Breast epithelium (tissue), 4 donors: ENCODE measurements at regions not wholly inside any gene's neighbourhood (a gene's known extent, or its start where the extent isn't known, plus 50 kb on each side); places are given as distances from the start of the nearest gene placed in this dataset.

Experiments used
- DNase-seq, 2 donors: peaks; one replicate each; pipeline ENCODE4 v3.0.0-alpha.2; 2019; ENCODE audit warnings: low spot score in 2 of 2
- H3K27ac ChIP-seq, 2 donors: fragments of 200-600 bp; sonication (generic) in 1 of 2; one replicate each; pipeline ENCODE4 v1.5.1; 2016 to 2019; ENCODE audit warnings: mild to moderate bottlenecking in 1 of 2
- H3K27me3 ChIP-seq, 2 donors: fragments of 200-600 bp; sonication (generic) in 1 of 2; one replicate each; pipeline versions ENCODE4 v1.5.1 to v1.6.0; 2017 to 2019; ENCODE audit warnings: control low read depth in 1 of 2, mild to moderate bottlenecking in 1 of 2
- H3K36me3 ChIP-seq: fragments of 200-600 bp; one replicate; pipeline ENCODE4 v1.5.1; 2019
- H3K4me1 ChIP-seq, 2 donors: fragments of 200-600 bp; sonication (generic); one replicate each; pipeline ENCODE4 v1.5.1; 2016 to 2019; ENCODE audit warnings: control low read depth in 1 of 2
- H3K4me3 ChIP-seq, 3 donors: fragments of 200-600 bp; sonication (generic); 1 replicate in 2 of 3; 2 replicates in 1 of 3; pipeline ENCODE4 v1.5.1; 2016 to 2019; ENCODE audit warnings: mild to moderate bottlenecking in 3 of 3, moderate library complexity in 2 of 3
- H3K9me3 ChIP-seq, 2 donors: fragments of 200-600 bp; sonication (generic) in 1 of 2; one replicate each; pipeline ENCODE4 v1.5.1; 2016 to 2019; ENCODE audit warnings: control low read depth in 1 of 2
- POLR2A ChIP-seq: fragments of 450-650 bp; IDR thresholded peaks from one replicate; pipeline ENCODE4 v1.6.1; 2016; ENCODE audit warnings: antibody characterized with exemption, mild to moderate bottlenecking, moderate library complexity
- POLR2AphosphoS5 ChIP-seq, 3 donors: sonication (generic); formaldehyde crosslinking; IDR thresholded peaks; one replicate each; pipeline ENCODE4 v1.6.1; 2017; ENCODE audit warnings: antibody characterized with exemption in 3 of 3
- intact Hi-C: fragments of 100-400 bp; cut with DNase I; formaldehyde crosslinking; loops from one replicate; pipeline ENCODE4 v1.15.1; 2023; ENCODE audit warnings: low total_unique reads
- TF ChIP-seq, protein P1 (sequence below), 3 donors: fragments of 450-650 bp; IDR thresholded peaks; one replicate each; pipeline ENCODE4 v1.5.1; 2016 to 2017; ENCODE audit warnings: antibody characterized with exemption in 3 of 3, mild to moderate bottlenecking in 3 of 3, moderate library complexity in 3 of 3

DNA sequence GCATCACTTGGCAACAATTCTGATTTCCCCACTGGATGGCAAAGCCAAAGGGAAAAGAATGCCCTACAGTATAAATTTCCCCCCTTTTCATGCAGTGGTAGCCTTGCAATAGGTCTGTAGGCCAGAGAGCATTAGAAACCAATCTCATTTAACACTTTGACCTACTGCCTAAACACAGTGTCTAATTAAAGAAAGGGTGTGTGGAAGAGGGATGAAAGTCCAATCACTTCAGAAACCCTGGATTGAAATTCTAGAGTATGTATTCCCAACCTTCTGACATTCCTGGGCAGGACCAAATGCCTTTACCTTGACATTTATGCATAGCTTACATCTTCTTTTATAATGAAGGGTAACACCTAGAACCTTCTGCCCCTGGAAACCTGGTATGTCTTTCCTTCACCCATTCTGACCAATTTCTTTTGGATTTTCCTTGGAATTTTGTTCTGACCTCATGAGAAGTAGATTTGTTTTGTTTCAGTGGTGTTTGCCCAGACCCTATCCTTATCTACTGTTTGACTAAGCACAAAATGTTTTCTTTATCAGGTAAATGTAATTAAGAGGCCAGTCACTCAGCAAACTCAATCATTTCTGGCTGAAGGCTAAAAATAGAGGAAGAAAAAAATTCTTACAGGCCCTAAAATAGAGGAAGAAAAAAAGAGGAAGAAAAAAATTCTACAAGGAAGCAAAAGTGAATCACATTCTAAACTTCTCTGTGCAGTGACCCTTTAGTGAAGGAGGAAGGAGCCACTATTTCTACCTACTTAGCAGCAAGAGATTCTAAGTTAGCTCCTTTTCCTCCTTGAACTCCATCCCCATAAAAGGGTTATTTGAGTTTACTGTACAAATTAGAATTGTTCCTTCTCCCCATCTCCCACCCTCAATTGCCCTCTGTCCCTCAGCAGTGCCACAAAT is 129.5 kb upstream of the DSCAM start:
- peaks cover 4 to 23% of the 10 kb centered on the region in 2 donors for H3K9me3 ChIP-seq
- H3K4me1 ChIP-seq: no peaks in the 10 kb centered on the region
- H3K4me3 ChIP-seq: no peak overlapping the region
- DNase-seq: no peak
- no peak overlapping the region for H3K27ac ChIP-seq
- no peak for TF ChIP-seq POLR2AphosphoS5 (IDR thresholded peaks at IDR 0.05)
- TF ChIP-seq, protein P1, sequence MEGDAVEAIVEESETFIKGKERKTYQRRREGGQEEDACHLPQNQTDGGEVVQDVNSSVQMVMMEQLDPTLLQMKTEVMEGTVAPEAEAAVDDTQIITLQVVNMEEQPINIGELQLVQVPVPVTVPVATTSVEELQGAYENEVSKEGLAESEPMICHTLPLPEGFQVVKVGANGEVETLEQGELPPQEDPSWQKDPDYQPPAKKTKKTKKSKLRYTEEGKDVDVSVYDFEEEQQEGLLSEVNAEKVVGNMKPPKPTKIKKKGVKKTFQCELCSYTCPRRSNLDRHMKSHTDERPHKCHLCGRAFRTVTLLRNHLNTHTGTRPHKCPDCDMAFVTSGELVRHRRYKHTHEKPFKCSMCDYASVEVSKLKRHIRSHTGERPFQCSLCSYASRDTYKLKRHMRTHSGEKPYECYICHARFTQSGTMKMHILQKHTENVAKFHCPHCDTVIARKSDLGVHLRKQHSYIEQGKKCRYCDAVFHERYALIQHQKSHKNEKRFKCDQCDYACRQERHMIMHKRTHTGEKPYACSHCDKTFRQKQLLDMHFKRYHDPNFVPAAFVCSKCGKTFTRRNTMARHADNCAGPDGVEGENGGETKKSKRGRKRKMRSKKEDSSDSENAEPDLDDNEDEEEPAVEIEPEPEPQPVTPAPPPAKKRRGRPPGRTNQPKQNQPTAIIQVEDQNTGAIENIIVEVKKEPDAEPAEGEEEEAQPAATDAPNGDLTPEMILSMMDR (IDR thresholded peaks at IDR 0.05): no peak
- no peak for TF ChIP-seq POLR2A
- H3K36me3 ChIP-seq: no peaks in the 10 kb centered on the region
- intact Hi-C loops: no loop called here
- no peaks in the 10 kb centered on the region for H3K27me3 ChIP-seq

DNA sequence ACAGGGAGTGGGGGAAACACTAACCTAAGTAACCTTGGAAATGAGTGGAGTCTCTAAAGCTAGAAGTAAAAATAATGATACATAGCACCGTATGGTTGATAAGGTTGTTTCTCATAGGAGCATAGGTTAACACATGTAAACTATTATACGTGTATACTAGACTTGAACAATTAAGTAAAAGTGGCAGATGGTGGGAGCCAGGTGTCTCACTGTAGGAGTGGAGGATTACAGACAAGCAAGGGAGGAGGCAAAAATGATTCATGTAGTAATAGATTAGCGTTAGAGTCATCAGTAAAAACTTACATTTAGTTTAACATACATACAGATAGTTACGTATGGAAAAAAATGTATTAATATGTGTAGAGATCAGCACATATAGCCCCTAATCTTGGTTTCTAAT is 138.4 kb upstream of the DSCAM start:
- no peak overlapping the region for H3K27ac ChIP-seq
- H3K27me3 ChIP-seq: no peaks in the 10 kb centered on the region
- H3K36me3 ChIP-seq: no peaks in the 10 kb centered on the region
- no peak for DNase-seq
- H3K4me1 ChIP-seq: no peaks in the 10 kb centered on the region
- intact Hi-C loops: no loop called here
- TF ChIP-seq POLR2AphosphoS5 (IDR thresholded peaks at IDR 0.05) (no peak), POLR2A (no peak)
- TF ChIP-seq, protein P1 (IDR thresholded peaks at IDR 0.05): no peak
- peaks cover 0 to 21% of the 10 kb centered on the region in 2 donors for H3K9me3 ChIP-seq
- H3K4me3 ChIP-seq: no peak overlapping the region

DNA sequence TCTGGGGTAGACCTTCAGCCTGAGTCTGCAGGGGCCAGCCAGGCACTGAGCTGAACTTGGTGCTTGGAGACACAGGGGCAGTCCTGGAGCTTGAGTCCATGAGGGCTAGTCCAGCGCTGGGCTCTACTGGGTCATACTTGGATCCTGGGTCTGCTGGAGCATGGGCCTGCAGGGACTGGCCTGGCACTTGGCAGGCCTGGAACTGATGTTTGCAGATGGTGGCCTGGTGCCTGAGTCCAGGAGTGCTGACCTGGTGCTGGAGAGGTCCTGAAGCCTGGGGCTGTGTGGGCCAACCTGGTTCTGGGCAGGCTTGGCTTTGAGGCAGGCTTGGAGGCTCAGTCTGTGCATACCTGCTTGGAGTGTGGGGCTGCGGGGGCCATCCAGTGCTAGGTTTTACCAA is 143.4 kb upstream of the DSCAM start:
- no peak for TF ChIP-seq POLR2AphosphoS5 (IDR thresholded peaks at IDR 0.05)
- no peak for TF ChIP-seq POLR2A
- TF ChIP-seq, protein P1 (IDR thresholded peaks at IDR 0.05): no peak
- intact Hi-C loops: no loop called here

DNA sequence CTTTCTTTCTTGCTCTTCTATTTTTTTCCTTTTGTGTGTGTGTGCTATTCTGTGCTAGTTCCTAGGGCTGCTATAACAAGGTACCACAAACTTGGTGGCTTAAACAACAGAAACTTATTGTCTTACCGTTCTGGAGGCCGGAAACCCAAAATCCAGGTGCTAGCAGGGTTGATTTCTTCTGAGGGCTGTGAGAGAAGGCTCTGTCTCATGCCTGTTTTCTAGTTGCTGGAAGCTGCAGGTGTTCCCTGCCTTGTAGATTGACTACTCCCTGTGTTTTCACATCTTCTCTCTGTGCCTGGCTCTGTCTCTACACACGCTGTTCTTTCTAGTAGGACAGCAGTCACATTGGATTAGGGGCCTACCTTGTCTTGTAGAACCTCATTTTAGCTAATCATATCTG is 150.9 kb upstream of the DSCAM start:
- Histone ChIP-seq H3K4me3 (no peak overlapping the region), H3K27ac (no peak overlapping the region), H3K9me3 (peaks cover 0 to 31% of the 10 kb centered on the region in 2 donors), H3K27me3 (no peaks in the 10 kb centered on the region), H3K4me1 (no peaks in the 10 kb centered on the region), H3K36me3 (no peaks in the 10 kb centered on the region)
- intact Hi-C loops: no loop called here
- DNase-seq: no peak
- TF ChIP-seq POLR2AphosphoS5 (IDR thresholded peaks at IDR 0.05) (no peak), POLR2A (no peak)
- TF ChIP-seq, protein P1 (IDR thresholded peaks at IDR 0.05): no peak

More for the DNA sequence above, 143.4 kb upstream of the DSCAM start:
- no peak overlapping the region for H3K4me3 ChIP-seq
- H3K9me3 ChIP-seq: no peaks in the 10 kb centered on the region
- no peak overlapping the region for H3K27ac ChIP-seq
- H3K27me3 ChIP-seq: no peaks in the 10 kb centered on the region
- no peaks in the 10 kb centered on the region for H3K36me3 ChIP-seq
- no peaks in the 10 kb centered on the region for H3K4me1 ChIP-seq
- DNase-seq: no peak

DNA sequence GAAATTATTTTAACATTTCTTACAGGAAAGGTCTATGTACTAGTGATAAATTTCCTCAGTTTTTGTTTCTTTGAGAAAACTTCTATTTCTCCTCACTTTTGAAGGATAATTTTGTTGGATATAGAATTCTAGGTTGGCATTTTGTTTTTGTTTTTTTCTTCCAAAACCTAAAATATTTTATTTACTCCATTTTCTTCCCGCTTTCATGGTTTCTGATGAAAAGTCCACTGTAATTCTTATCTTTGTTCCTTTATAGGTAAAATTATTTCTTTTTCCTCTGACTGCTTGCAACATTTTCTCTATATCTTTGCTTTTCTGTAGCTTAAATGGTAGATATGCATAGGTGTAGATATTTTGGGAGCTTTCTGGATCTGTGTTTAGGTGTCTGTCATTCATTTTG is 153.9 kb upstream of the DSCAM start:
- Histone ChIP-seq H3K27me3 (no peaks in the 10 kb centered on the region), H3K36me3 (no peaks in the 10 kb centered on the region), H3K4me3 (no peak overlapping the region), H3K4me1 (no peaks in the 10 kb centered on the region), H3K9me3 (peaks cover 0 to 31% of the 10 kb centered on the region in 2 donors), H3K27ac (no peak overlapping the region)
- intact Hi-C loops: no loop called here
- TF ChIP-seq, protein P1 (IDR thresholded peaks at IDR 0.05): no peak
- no peak for TF ChIP-seq POLR2AphosphoS5 (IDR thresholded peaks at IDR 0.05)
- TF ChIP-seq POLR2A: no peak
- DNase-seq: no peak
